GM12878 (cell line): ENCODE measurements at regions not wholly inside any gene's neighbourhood (a gene's known extent, or its start where the extent isn't known, plus 50 kb on each side); places are given as distances from the start of the nearest gene placed in this dataset.

ENCODE experiments used
- E2F4 ChIP-seq: IDR thresholded peaks from 2 replicates; pipeline ENCODE4 v1.6.1; 2012; ENCODE audit warnings: low read depth, low read length, improper control_type of control experiment
- ETV6 ChIP-seq, 2 experiments: fragments of 450-650 bp in 1 of 2; IDR thresholded peaks in 1 of 2; conservative IDR thresholded peaks in 1 of 2; 2 replicates each; pipeline ENCODE4 v1.6.1; 2014; ENCODE audit warnings: antibody characterized with exemption in 1 of 2, borderline replicate concordance in 1 of 2, low read depth in 1 of 2, mild to moderate bottlenecking in 1 of 2, moderate library complexity in 1 of 2
- GATAD2B ChIP-seq: fragments of 450-650 bp; conservative IDR thresholded peaks from 2 replicates; pipeline ENCODE4 v1.6.1; 2017; ENCODE audit warnings: low read depth, mild to moderate bottlenecking, moderate library complexity
- HDGF ChIP-seq: fragments of 450-650 bp; IDR thresholded peaks from 2 replicates; pipeline ENCODE4 v1.6.1; 2016; ENCODE audit warnings: antibody characterized with exemption
- MEF2A ChIP-seq: IDR thresholded peaks from 2 replicates; pipeline ENCODE4 v1.6.1; 2011; ENCODE audit warnings: low read depth, mild to moderate bottlenecking, low read length, moderate library complexity; ENCODE audit not compliant: insufficient read depth
- NFYB ChIP-seq: IDR thresholded peaks from 2 replicates; pipeline ENCODE4 v1.6.1; 2011; ENCODE audit warnings: low read depth, mild to moderate bottlenecking, low read length, improper control_type of control experiment, moderate library complexity; ENCODE audit not compliant: insufficient read depth
- PAX5 ChIP-seq: IDR thresholded peaks from 2 replicates; pipeline ENCODE4 v1.6.1; 2011; ENCODE audit warnings: low read depth, low read length, borderline replicate concordance
- POLR2A ChIP-seq: IDR thresholded peaks from 2 replicates; pipeline ENCODE4 v1.6.1; 2011; ENCODE audit warnings: low read depth, mild to moderate bottlenecking, low read length
- SPI1 ChIP-seq: IDR thresholded peaks from 2 replicates; pipeline ENCODE4 v1.6.1; 2011; ENCODE audit warnings: low read depth, mild to moderate bottlenecking, low read length, moderate library complexity, borderline replicate concordance; ENCODE audit not compliant: insufficient read depth
- WRNIP1 ChIP-seq: IDR thresholded peaks from 2 replicates; pipeline ENCODE4 v1.6.1; 2011; ENCODE audit warnings: low read depth, low read length, improper control_type of control experiment, borderline replicate concordance
- ZBTB4 ChIP-seq: fragments of 450-650 bp; formaldehyde crosslinking; IDR thresholded peaks from 2 replicates; pipeline ENCODE4 v1.4.0; 2022; ENCODE audit warnings: mild to moderate bottlenecking, moderate library complexity

GRCh38 chr3:73234354-73235014, 173.0 kb downstream of the EBLN2 start (continued):
- TF ChIP-seq WRNIP1: no peak
- TF ChIP-seq GATAD2B: no peak
- no peak for TF ChIP-seq NFYB
- TF ChIP-seq PAX5: no peak
- no peak for TF ChIP-seq SPI1
- TF ChIP-seq POLR2A: no peak
- no peak for TF ChIP-seq ETV6 (conservative IDR thresholded peaks at IDR 0.05 in 1 of 2, IDR thresholded peaks at IDR 0.05 in 1 of 2; ENCODE audit: borderline replicate concordance in 1 of 2, low read depth in 1 of 2)
- no peak for TF ChIP-seq ZBTB4 (CRISPR knock-in tag)
- TF ChIP-seq HDGF: no peak
- TF ChIP-seq E2F4: no peak
- TF ChIP-seq MEF2A: no peak
